OCI-LY7 (cell line): ENCODE measurements at regions not wholly inside any gene's neighbourhood (a gene's known extent, or its start where the extent isn't known, plus 50 kb on each side); places are given as distances from the start of the nearest gene placed in this dataset.

ENCODE experiments used
- CTCF ChIP-seq: fragments of 200-600 bp; sonication (generic); conservative IDR thresholded peaks from 2 replicates; pipeline ENCODE4 v1.5.1; 2014; ENCODE audit warnings: mild to moderate bottlenecking, antibody characterized with exemption, low read length, moderate library complexity, mixed read lengths
- EZH2phosphoT487 ChIP-seq: fragments of 200-600 bp; sonication (generic); IDR thresholded peaks from 2 replicates; pipeline ENCODE4 v1.6.1; 2018; ENCODE audit warnings: low read depth, borderline replicate concordance, mild to moderate bottlenecking, mixed run types, antibody characterized with exemption, low read length, moderate library complexity, mixed read lengths

- TF ChIP-seq CTCF (no peak), EZH2phosphoT487 (no peak)
These were observed 113.0 kb downstream of the RBFOX3 start for GRCh38 chr17:79497777-79498348.
